ENCODE measurements at regions not wholly inside any gene's neighbourhood (a gene's known extent, or its start where the extent isn't known, plus 50 kb on each side); places are given as distances from the start of the nearest gene placed in this dataset.
"Not testable (repeated sequence)": the region's sequence is repeated elsewhere in the genome, so short reads cannot be mapped to it uniquely, and the experiment has no call there.

GRCh38 chrX:879756-880698 lies 249.4 kb downstream of the SHOX start:
- not testable (repeated sequence) for DNase-seq

GRCh38 chrX:874061-874460 lies 243.5 kb downstream of the SHOX start:
- DNase-seq: no peak

DNA sequence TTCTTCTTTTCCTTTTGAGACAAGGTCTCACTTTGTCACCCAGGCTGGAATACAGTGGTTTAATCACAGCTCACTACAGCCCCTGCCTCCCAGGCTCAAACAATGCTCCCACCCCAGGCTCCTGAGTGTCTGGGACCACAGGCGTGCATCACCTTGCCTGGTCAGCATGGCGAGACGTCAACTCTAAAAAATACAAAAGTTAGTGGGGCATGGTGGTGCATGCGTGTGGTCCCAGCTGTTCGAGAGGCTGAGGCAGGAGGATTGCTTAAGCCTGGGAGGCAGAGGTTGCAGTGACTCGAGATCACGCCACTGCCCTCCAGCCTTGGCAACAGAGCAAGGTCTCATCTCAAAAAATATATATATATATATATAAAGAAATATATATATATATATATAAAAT lies 242.4 kb downstream of the SHOX start:
- DNase-seq: no peak

- no peak for DNase-seq
Observed at GRCh38 chrX:872090-872489, 241.5 kb downstream of the SHOX start.

GRCh38 chrX:871626-872025 lies 241.0 kb downstream of the SHOX start:
- no peak for DNase-seq

DNA sequence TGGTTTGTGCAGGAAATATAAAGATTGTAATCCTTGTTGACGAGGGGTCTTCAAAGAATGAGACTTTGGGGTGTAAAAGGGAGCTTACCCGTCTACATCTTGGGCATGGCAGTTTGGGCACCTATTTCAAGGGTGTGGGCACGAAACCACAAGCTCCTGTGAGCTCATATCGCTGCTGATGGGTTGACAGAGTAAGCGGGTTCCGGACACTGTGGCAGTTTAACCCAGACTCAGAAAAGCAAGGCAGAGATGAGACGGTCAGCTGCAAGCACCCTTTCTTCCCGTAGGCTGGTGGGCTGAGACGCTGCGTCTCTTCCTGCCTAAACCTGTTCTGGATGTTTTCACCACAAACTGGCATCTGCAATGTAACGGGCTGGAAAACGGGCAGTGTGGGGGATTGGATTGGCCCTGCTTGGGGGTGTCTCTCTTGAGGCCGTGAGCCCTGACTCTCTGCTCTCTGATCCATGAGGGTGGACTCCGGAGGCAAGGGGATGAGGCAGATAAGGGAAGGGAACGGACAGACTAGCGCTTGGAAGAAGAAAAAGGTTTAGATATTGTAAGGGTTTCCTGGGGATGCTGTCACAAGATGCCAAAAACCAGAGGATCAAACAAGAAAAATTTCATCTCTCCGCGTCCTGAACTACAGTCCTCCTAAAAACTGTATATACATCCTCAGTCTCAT lies 237.5 kb downstream of the SHOX start:
- DNase-seq: no peak

DNA sequence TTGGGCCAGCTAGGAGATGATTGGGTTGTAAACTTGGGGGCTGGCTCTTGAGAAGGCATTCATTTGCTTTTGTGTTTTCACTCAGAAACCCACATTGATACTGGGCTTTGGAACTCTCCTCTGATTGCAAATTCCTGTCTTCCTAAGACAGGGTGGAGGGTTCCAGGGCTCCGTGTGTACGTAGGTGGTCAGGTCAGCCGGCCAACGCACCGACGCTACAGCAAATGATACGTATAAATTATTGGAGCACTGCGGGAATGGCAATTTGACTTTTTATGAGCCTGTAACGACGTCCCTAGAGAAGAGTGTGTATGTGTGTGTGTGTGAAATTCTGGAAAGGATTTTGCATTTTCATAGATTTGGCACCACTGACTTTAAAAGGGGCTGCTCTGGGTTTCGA lies 236.9 kb downstream of the SHOX start:
- no peak for DNase-seq

GRCh38 chrX:866441-866990 lies 235.9 kb downstream of the SHOX start:
- DNase-seq: no peak

- no peak for DNase-seq
Observed at GRCh38 chrX:865422-865821, 234.8 kb downstream of the SHOX start.

DNA sequence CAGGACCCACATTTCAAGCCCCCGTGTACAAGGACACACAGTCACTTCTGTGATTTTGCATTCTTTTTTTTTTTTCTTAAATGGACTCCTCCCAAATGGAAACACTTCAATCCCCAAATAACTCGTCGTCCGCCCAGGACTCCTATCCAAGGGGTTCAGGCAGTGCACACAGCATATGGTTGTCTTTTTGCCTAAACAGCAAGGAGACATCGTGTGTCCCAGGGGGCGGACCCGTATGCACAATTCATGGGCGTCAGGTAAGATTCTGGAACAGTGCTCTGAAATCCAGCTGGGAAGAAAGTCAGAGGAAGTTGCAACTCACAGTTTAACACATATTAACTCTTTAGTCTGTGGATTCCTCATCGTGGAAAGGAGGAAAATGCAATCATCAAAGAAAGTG lies 231.3 kb downstream of the SHOX start:
- DNase-seq: no peak

GRCh38 chrX:861340-861890 lies 230.8 kb downstream of the SHOX start:
- no peak for DNase-seq

DNA sequence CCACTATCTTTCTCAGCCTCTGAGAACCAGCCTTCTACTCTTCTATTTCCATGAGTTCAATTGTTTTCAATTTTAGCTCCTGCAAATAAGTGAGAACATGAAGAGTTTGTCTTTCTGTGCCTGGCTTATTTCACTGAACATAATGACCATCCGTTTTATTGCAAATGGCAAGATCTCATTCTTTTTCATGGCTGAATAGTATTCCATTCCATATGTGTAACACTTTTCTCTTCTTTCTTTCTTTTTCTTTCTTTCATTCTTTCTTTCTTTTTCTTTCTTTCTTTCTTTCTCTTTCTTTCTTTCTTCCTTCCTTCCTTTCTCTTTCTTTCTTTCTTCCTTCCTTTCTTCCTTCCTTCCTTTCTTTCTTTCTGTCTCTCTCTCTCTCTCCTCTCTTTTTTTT lies 228.7 kb downstream of the SHOX start:
- no peak for DNase-seq

DNA sequence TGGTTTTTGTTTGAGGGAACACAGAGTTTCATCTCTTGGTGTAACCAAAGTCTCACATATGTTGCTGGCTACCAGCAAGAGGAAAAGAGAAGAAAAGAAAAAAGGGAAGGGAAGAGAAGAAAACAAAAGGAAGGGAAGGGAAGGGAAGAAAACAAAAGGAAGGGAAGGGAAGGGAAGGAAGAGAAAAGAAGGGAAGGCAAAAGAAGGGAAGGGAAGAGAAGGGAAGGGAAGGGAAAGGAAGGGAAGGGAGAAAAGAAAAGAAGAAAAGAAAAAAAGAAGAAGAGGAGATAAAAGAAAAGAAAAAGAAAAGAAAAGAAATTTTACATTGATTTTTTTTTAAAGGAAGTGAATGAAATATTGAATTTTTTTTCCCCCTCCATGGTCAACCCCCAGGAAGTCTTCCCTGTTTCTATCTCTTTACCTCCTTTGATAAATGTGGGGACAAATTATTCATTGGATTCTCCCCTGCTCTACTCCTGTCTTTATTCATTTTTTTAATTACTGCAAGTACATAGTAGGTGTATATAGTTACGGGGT lies 228.0 kb downstream of the SHOX start:
- no peak for DNase-seq

DNA sequence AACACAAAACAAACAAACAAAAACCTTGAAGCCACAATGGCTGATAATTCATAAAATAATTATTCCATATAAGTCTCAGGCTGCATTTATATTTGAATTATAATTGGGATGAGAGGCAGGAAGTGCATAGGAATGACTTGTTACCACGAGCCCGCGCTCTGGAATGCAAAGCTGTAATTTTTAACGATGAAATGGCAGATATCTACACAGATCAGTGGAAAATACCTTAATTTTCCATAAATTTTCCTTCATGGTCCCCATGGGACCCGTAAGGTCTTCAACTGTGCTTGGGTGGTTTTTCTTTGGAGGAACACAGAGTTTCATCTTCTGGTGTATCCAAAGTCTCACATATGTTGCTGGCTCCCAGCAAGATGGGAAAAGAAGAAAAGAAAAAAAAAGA lies 226.8 kb downstream of the SHOX start:
- DNase-seq: no peak

DNA sequence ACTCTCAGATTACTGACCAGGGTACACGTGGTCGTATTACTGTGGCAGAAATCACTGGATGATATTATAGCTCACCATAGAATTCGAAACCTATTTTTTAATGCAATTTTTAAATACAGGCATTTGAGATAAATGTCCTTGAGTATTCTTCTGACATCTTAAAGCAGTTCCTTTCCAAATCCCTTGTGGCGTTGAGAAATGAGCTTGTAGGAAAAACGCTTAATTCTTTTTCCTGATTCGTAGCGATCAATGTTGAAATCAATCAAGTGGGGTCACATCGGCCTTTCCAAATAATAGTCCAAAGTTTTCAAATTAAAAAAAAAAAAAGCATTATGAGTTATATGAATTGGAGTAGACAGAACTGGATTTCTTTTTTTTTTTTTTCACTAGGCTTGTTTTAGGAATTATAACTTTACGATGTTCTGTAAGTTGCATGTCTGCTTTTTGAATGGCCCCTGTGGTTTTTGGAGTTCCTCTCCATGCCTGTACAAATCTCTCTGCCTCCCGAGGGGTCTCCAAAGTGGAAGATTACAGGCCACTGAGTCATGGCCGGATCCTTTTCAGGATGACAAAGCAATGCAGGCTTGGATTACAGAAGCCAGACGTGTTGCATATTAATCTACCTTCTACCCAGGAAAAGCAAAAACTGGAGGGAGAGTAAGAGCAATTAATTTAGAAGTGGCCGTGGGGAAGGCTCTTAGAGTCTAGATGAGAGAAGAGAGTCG lies 226.1 kb downstream of the SHOX start:
- DNase-seq: no peak

- DNase-seq: no peak
Observed at GRCh38 chrX:853304-853703, 222.7 kb downstream of the SHOX start.

- DNase-seq: no peak
Observed at GRCh38 chrX:850471-850916, 219.9 kb downstream of the SHOX start.

DNA sequence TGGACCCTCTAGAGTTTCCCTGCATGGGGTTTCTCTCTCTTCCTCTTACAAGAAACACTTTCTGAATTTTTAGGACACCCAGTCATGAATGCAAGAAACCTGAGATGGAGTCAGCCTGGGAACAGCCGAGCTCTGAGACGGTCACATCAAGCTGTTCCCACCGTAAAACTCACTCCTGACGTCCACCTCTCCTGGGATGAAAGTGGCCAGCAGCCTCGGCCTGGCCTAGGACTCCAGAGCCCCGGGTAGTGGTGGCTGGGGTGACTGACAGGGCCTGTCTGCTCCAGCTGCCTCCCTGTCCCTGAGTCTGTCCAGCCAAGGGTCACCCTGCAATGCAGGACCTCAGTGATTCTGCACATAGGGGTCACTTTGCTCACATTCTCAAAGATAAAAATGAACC lies 217.8 kb downstream of the SHOX start:
- DNase-seq: no peak

- no peak for DNase-seq
Observed at GRCh38 chrX:843306-843705, 212.7 kb downstream of the SHOX start.

DNA sequence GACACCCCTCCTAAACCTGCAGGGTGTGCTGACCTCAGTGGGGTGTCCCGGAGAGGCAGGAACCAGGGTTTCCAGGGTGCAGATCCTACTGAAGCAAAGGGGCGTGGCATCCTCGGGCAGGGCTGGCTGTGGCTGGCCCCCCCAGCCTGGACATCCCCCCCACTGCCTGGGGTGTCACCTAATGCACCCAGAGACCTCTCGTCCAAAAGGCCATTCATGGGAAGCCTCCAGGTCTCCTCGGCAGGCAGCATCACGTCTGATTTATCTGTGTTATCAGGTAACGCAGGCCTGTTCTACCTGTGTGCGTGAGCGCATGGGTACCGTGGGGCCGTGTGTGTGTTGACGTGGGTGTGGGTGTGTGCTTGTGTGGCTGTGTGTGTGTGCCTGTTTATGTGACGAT lies 210.0 kb downstream of the SHOX start:
- DNase-seq: no peak

DNA sequence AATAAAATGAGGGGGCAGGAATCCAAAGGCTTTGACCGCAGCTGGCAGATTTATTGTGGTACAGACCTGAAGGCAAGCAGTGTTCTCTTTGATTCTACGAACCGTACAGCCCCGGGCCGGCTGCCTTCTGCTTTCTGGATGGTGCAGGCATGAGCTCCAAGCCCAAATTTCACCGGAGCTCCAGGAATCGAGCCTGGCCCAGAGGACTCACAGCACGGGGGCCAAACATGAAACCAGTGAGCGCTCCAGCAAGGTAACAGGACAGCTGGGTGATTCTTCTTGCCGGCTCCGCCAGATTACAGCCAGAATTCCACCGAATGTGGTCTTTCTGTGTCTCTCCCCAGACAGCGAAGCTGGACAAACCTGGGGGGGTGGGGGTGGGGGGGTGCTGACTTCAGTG lies 208.1 kb downstream of the SHOX start:
- not testable (repeated sequence) for DNase-seq

DNA sequence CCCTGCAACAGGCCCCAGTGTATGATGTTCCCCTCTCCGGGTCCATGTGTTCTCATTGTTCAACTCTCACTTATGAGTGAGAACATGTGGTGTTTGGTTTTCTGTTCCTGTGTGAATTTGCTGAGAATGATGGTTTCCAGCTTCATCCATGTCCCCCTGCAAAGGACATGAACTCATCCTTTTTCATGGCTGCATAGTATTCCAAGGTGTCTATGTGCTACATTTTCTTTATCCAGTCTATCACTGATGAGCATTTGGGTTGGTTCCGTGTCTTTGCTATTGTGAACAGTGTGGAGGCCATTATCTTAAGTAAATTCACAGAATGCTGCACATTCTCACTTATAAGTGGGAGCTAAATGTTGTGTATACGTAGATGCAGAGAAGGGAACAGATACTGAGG lies 205.3 kb downstream of the SHOX start:
- not testable (repeated sequence) for DNase-seq

DNA sequence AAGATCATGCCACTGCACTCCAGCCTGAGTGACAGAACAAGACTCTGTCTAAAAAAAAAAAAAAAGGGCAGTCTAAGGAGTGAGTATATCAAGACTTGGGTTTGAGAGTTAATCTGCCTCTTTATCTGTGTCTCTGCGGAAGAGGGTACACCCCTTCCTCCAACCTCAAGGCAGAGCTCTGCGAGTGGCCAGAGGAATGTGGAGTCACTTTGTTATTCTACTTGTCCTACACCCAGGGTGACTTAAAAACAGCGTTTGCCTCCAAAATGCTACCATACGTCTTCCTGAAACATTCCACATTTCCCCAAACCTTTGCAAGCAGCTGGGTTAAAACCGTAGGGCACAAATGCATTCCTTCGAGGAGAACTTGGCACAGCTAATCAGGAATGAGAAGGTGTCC lies 199.9 kb downstream of the SHOX start:
- no peak for DNase-seq
